Tibial nerve (tissue), 4 donors: ENCODE measurements at regions not wholly inside any gene's neighbourhood (a gene's known extent, or its start where the extent isn't known, plus 50 kb on each side); places are given as distances from the start of the nearest gene placed in this dataset.

ENCODE experiments used
- DNase-seq, 2 donors: peaks; one replicate each; pipeline ENCODE4 v3.0.0-alpha.2; 2019; ENCODE audit warnings: low spot score in 2 of 2
- H3K27ac ChIP-seq, 4 donors: fragments of 200-600 bp; sonication (generic) in 3 of 4; one replicate each; pipeline ENCODE4 v1.5.1; 2017 to 2019; ENCODE audit warnings: mild to moderate bottlenecking in 1 of 4
- H3K27me3 ChIP-seq, 2 donors: fragments of 200-600 bp; sonication (generic) in 1 of 2; one replicate each; pipeline versions ENCODE4 v1.5.1 to v1.6.0; 2017 to 2019
- H3K36me3 ChIP-seq, 3 donors: fragments of 200-600 bp; sonication (generic); one replicate each; pipeline ENCODE4 v1.5.1; 2018 to 2019
- H3K4me1 ChIP-seq, 4 donors: fragments of 200-600 bp; sonication (generic) in 3 of 4; one replicate each; pipeline ENCODE4 v1.5.1; 2017 to 2019
- H3K4me3 ChIP-seq, 4 donors: fragments of 200-600 bp; sonication (generic) in 3 of 4; one replicate each; pipeline ENCODE4 v1.5.1; 2017 to 2019; ENCODE audit warnings: mild to moderate bottlenecking in 1 of 4, moderate library complexity in 1 of 4
- H3K9me3 ChIP-seq, 4 donors: fragments of 200-600 bp; sonication (generic) in 3 of 4; one replicate each; pipeline ENCODE4 v1.5.1; 2017 to 2019
- CTCF ChIP-seq, 5 experiments: fragments of 200-600 bp in 3 of 5; fragments of 450-650 bp in 2 of 5; sonication (generic) in 3 of 5; IDR thresholded peaks; one replicate each; pipeline ENCODE4 v1.5.1; 2016 to 2019; ENCODE audit warnings: antibody characterized with exemption in 5 of 5, mild to moderate bottlenecking in 3 of 5, moderate library complexity in 2 of 5
- EP300 ChIP-seq, 2 donors: sonication (generic); formaldehyde crosslinking; IDR thresholded peaks; one replicate each; pipeline ENCODE4 v1.6.1; 2017; ENCODE audit warnings: antibody characterized with exemption in 2 of 2, mild to moderate bottlenecking in 1 of 2
- POLR2A ChIP-seq, 2 donors: fragments of 450-650 bp; IDR thresholded peaks; one replicate each; pipeline ENCODE4 v1.6.1; 2017; ENCODE audit warnings: antibody characterized with exemption in 2 of 2, mild to moderate bottlenecking in 2 of 2, moderate library complexity in 2 of 2
- WGBS, 2 donors: methylation state at CpG; one replicate each; pipeline ENCODE4 v1.1.5; 2018; 5-methylcytosine and 5-hydroxymethylcytosine counted together

GRCh38 chr2:58378152-58378551, 137.0 kb upstream of the FANCL start:
- Histone ChIP-seq H3K27ac (no peak overlapping the region), H3K9me3 (no peaks in the 10 kb centered on the region), H3K27me3 (no peaks in the 10 kb centered on the region), H3K36me3 (no peaks in the 10 kb centered on the region), H3K4me1 (no peaks in the 10 kb centered on the region), H3K4me3 (no peak overlapping the region)
- 83 to 86% methylated on average over 5 of the region's 5 CpGs for WGBS, 2 donors
- TF ChIP-seq CTCF (IDR thresholded peaks at IDR 0.05) = no peak
- DNase-seq = no peak

GRCh38 chr2:58377181-58377580, 136.1 kb upstream of the FANCL start:
- no peak for DNase-seq
- no peak for TF ChIP-seq EP300 (IDR thresholded peaks at IDR 0.05)
- TF ChIP-seq POLR2A (IDR thresholded peaks at IDR 0.05) = no peak
- no peak for TF ChIP-seq CTCF (IDR thresholded peaks at IDR 0.05)
- Histone ChIP-seq H3K27me3 (no peaks in the 10 kb centered on the region), H3K4me3 (no peak overlapping the region), H3K9me3 (no peaks in the 10 kb centered on the region), H3K36me3 (no peaks in the 10 kb centered on the region), H3K27ac (no peak overlapping the region), H3K4me1 (no peaks in the 10 kb centered on the region)
- WGBS, 2 donors = 53 to 59% methylated on average over 1 of the region's 1 CpG

DNA sequence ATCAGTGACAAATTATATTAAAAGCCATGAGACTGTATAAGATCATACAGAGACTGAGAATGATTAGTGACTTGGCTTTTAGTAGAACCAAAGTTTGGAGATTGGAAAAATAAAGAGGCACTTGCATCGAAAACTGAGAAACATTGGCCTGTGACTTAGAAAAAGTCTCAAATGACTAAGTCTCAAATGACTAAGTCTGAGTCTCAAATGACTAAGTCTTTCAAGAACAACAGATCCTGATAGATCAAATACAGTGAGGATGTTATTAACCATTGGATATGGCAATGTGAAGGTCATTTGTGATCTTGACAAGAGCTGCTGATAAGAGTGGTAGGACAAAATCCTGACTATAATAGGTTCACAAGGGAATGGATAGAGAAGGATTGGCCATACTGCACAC, 135.5 kb upstream of the FANCL start:
- WGBS, 2 donors = 77 to 84% methylated on average over 1 of the region's 1 CpG
- H3K27me3 ChIP-seq = no peaks in the 10 kb centered on the region
- H3K9me3 ChIP-seq = no peaks in the 10 kb centered on the region
- no peak overlapping the region for H3K27ac ChIP-seq
- no peaks in the 10 kb centered on the region for H3K4me1 ChIP-seq
- H3K36me3 ChIP-seq = no peaks in the 10 kb centered on the region
- TF ChIP-seq CTCF (IDR thresholded peaks at IDR 0.05) (no peak), EP300 (IDR thresholded peaks at IDR 0.05) (no peak), POLR2A (IDR thresholded peaks at IDR 0.05) (no peak)
- H3K4me3 ChIP-seq = no peak overlapping the region
- DNase-seq = no peak

DNA sequence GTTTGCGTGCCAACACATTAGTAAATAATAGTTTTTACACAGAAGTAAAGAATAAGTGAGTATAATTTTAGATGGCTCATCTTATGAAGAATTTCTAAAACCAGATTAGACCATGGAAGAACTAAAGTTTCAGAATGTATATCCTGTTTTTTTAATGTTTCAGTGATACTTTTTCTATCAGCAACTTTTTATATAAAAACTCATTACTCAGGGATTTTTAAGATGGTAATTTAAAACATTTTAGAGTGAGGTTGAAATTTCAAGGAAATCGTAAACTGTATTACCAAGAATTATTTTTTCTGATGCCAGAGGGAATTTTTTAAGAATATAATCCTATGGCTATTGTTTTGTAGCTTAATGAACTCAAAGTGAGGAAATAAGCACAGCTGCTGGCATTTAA, 128.5 kb upstream of the FANCL start:
- TF ChIP-seq CTCF (IDR thresholded peaks at IDR 0.05) = no peak
- TF ChIP-seq POLR2A (IDR thresholded peaks at IDR 0.05) = no peak
- no peak for TF ChIP-seq EP300 (IDR thresholded peaks at IDR 0.05)
- Histone ChIP-seq H3K4me3 (no peak overlapping the region), H3K4me1 (no peaks in the 10 kb centered on the region), H3K9me3 (no peaks in the 10 kb centered on the region), H3K36me3 (no peaks in the 10 kb centered on the region), H3K27me3 (no peaks in the 10 kb centered on the region), H3K27ac (no peak overlapping the region)
- 91 to 93% methylated on average over 2 of the region's 2 CpGs for WGBS, 2 donors
- DNase-seq = no peak

DNA sequence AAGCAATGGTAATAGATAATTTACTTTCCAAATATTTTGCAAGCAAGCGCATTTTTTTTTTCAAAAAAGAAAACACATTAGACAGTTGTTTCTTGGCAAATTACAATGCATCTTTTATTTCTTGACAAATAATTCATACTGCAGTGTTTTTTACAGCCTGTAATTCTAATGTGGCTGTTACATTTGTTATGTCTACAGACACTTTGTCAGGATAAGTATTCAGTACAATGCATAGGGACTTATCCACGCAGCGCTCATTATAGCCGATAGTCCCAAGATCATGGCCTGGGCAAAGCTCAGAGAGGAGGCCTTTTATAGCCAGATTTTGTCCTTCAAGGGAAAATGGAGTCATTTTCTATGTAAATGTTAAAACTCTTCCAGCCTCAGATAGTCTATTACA, 123.0 kb upstream of the FANCL start:
- H3K9me3 ChIP-seq = no peaks in the 10 kb centered on the region
- TF ChIP-seq EP300 (IDR thresholded peaks at IDR 0.05) (no peak), CTCF (IDR thresholded peaks at IDR 0.05) (no peak), POLR2A (IDR thresholded peaks at IDR 0.05) (no peak)
- WGBS, 2 donors = 59 to 63% methylated on average over 4 of the region's 4 CpGs
- no peaks in the 10 kb centered on the region for H3K4me1 ChIP-seq
- no peaks in the 10 kb centered on the region for H3K36me3 ChIP-seq
- H3K4me3 ChIP-seq = no peak overlapping the region
- no peak for DNase-seq
- H3K27ac ChIP-seq = no peak overlapping the region
- H3K27me3 ChIP-seq = no peaks in the 10 kb centered on the region
